Rectal smooth muscle tissue (tissue), 1 donor: ENCODE measurements at regions not wholly inside any gene's neighbourhood (a gene's known extent, or its start where the extent isn't known, plus 50 kb on each side); places are given as distances from the start of the nearest gene placed in this dataset.
A peak's percentile ranks its signal among the peaks of the same experiment; 100 is the strongest.
"Not testable (repeated sequence)": the region's sequence is repeated elsewhere in the genome, so short reads cannot be mapped to it uniquely, and the experiment has no call there.

Source experiments
- H3K27ac ChIP-seq: one replicate; pipeline ENCODE4 v1.7.0; 2013; ENCODE audit warnings: low read depth, low read length, inconsistent platforms
- H3K27me3 ChIP-seq: one replicate; pipeline ENCODE4 v1.7.0; 2013; ENCODE audit warnings: low read length; ENCODE audit not compliant: control insufficient read depth, insufficient read depth
- H3K36me3 ChIP-seq: one replicate; pipeline ENCODE4 v1.7.0; 2013; ENCODE audit warnings: low read length; ENCODE audit not compliant: control insufficient read depth, insufficient read depth
- H3K4me1 ChIP-seq: one replicate; pipeline ENCODE4 v1.7.0; 2013; ENCODE audit warnings: low read length; ENCODE audit not compliant: control insufficient read depth, insufficient read depth
- H3K4me3 ChIP-seq: one replicate; pipeline ENCODE4 v1.7.0; 2013; ENCODE audit warnings: low read length
- H3K9ac ChIP-seq: one replicate; pipeline ENCODE4 v1.7.0; 2013; ENCODE audit warnings: low read length

GRCh38 chr7:112995059-112995824 is 91.4 kb downstream of the GPR85 start:
- H3K27me3 ChIP-seq: no peaks in the 10 kb centered on the region
- H3K4me1 ChIP-seq: no peaks in the 10 kb centered on the region
- H3K36me3 ChIP-seq: no peaks in the 10 kb centered on the region
- H3K27ac ChIP-seq: no peak overlapping the region
- H3K4me3 ChIP-seq: no peak overlapping the region
- no peak overlapping the region for H3K9ac ChIP-seq

- no peak overlapping the region for H3K27ac ChIP-seq
- no peaks in the 10 kb centered on the region for H3K4me1 ChIP-seq
- no peaks in the 10 kb centered on the region for H3K27me3 ChIP-seq
- H3K4me3 ChIP-seq: no peak overlapping the region
- no peaks in the 10 kb centered on the region for H3K36me3 ChIP-seq
- no peak overlapping the region for H3K9ac ChIP-seq
These were observed 92.0 kb downstream of the GPR85 start for GRCh38 chr7:112994656-112995055.

- H3K36me3 ChIP-seq: no peaks in the 10 kb centered on the region
- H3K9ac ChIP-seq: no peak overlapping the region
- H3K4me3 ChIP-seq: no peak overlapping the region
- no peak overlapping the region for H3K27ac ChIP-seq
- no peaks in the 10 kb centered on the region for H3K4me1 ChIP-seq
- H3K27me3 ChIP-seq: no peaks in the 10 kb centered on the region
These were observed 96.0 kb downstream of the GPR85 start for GRCh38 chr7:112990624-112991023.

- no peaks in the 10 kb centered on the region for H3K27me3 ChIP-seq
- no peaks in the 10 kb centered on the region for H3K36me3 ChIP-seq
- H3K27ac ChIP-seq: no peak overlapping the region
- H3K9ac ChIP-seq: no peak overlapping the region
- H3K4me1 ChIP-seq: no peaks in the 10 kb centered on the region
- no peak overlapping the region for H3K4me3 ChIP-seq
These were observed 97.1 kb downstream of the GPR85 start for GRCh38 chr7:112989531-112989930.

GRCh38 chr7:112987171-112987570 is 99.5 kb downstream of the GPR85 start:
- Histone ChIP-seq H3K36me3 (no peaks in the 10 kb centered on the region), H3K9ac (no peak overlapping the region), H3K4me1 (no peaks in the 10 kb centered on the region), H3K4me3 (no peak overlapping the region), H3K27me3 (no peaks in the 10 kb centered on the region), H3K27ac (no peak overlapping the region)

- Histone ChIP-seq H3K36me3 (no peaks in the 10 kb centered on the region), H3K27ac (no peak overlapping the region)
These were observed 100.2 kb downstream of the GPR85 start for GRCh38 chr7:112986256-112987031.

GRCh38 chr7:112985377-112985987 is 101.1 kb downstream of the GPR85 start:
- H3K4me3 ChIP-seq: no peak overlapping the region
- H3K4me1 ChIP-seq: no peaks in the 10 kb centered on the region
- no peaks in the 10 kb centered on the region for H3K36me3 ChIP-seq
- no peak overlapping the region for H3K9ac ChIP-seq
- H3K27ac ChIP-seq: peak overlapping the region; percentile 19
- H3K27me3 ChIP-seq: no peaks in the 10 kb centered on the region

More at GRCh38 chr7:112986256-112987031, 100.2 kb downstream of the GPR85 start:
- Histone ChIP-seq H3K4me3 (no peak overlapping the region), H3K4me1 (no peaks in the 10 kb centered on the region), H3K9ac (no peak overlapping the region), H3K27me3 (no peaks in the 10 kb centered on the region)

GRCh38 chr7:112982441-112983063 is 104.1 kb downstream of the GPR85 start:
- H3K4me1 ChIP-seq: no peaks in the 10 kb centered on the region
- H3K4me3 ChIP-seq: no peak overlapping the region
- no peak overlapping the region for H3K27ac ChIP-seq
- H3K36me3 ChIP-seq: no peaks in the 10 kb centered on the region
- no peak overlapping the region for H3K9ac ChIP-seq
- H3K27me3 ChIP-seq: no peaks in the 10 kb centered on the region

GRCh38 chr7:112981966-112982365 is 104.7 kb downstream of the GPR85 start:
- H3K9ac ChIP-seq: no peak overlapping the region
- H3K4me1 ChIP-seq: no peaks in the 10 kb centered on the region
- no peaks in the 10 kb centered on the region for H3K27me3 ChIP-seq
- no peak overlapping the region for H3K27ac ChIP-seq
- no peaks in the 10 kb centered on the region for H3K36me3 ChIP-seq
- no peak overlapping the region for H3K4me3 ChIP-seq

GRCh38 chr7:112979055-112979454 is 107.6 kb downstream of the GPR85 start:
- not testable (repeated sequence) for H3K27me3 ChIP-seq, H3K27ac ChIP-seq, H3K36me3 ChIP-seq, H3K4me3 ChIP-seq, H3K4me1 ChIP-seq, H3K9ac ChIP-seq

GRCh38 chr7:112977244-112977955 is 109.2 kb downstream of the GPR85 start:
- not testable (repeated sequence) for H3K27me3 ChIP-seq, H3K27ac ChIP-seq, H3K36me3 ChIP-seq, H3K4me1 ChIP-seq, H3K9ac ChIP-seq, H3K4me3 ChIP-seq

- H3K4me1 ChIP-seq: no peaks in the 10 kb centered on the region
- H3K9ac ChIP-seq: no peak overlapping the region
- no peak overlapping the region for H3K27ac ChIP-seq
- H3K27me3 ChIP-seq: no peaks in the 10 kb centered on the region
- no peaks in the 10 kb centered on the region for H3K36me3 ChIP-seq
- H3K4me3 ChIP-seq: no peak overlapping the region
These were observed 115.9 kb downstream of the GPR85 start for GRCh38 chr7:112970771-112971170.
